ENCODE measurements at regions not wholly inside any gene's neighbourhood (a gene's known extent, or its start where the extent isn't known, plus 50 kb on each side); places are given as distances from the start of the nearest gene placed in this dataset.

DNA sequence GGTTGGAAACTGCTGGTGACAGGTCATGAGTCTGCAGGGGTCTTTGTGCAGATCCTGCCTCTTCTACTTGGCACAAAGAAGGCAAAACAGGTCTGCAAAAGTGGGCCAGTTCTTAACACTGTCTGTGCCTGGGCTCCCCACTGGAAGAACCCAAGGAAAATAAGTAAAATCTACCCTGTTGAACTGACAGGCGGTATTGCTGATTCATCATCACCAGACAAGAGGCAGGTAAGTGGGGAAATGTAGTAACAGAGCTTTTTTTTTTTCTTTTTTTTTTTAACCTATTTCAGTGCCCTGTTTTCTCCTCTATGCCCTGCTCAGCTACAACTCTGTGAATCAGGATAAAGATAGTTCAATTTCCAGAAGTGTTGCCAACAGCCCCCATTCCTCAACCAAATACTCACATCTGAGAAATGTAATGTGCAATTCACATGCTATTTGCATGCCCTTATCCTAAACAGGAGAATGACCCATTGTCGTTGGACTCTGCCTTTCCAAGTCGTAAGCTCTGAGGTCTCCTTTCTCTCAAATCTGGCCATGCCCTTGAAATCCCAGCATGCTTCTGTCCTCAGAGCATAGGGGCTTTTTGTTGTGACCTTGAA lies 237.0 kb downstream of the SOX9 start:
- POLR2A ChIA-PET: interaction anchor here (0.6 kb wide), 1 partner anchor 30 kb away, joined by 3 read pairs; no protein-coding TSS in a partner anchor
- CTCF ChIA-PET: interaction anchor here (0.9 to 2.2 kb wide), 4 partner anchors 9 to 182 kb away, joined by 3 to 8 read pairs (median 5); no protein-coding TSS in a partner anchor
- no peak overlapping the region for H3K4me3 ChIP-seq
- peaks cover 35% of the 10 kb centered on the region for H3K4me1 ChIP-seq
- ATAC-seq (no peak), FAIRE-seq (no peak), DNase-seq (ENCODE audit: low read depth in 1 of 2, low spot score in 1 of 2) (no peak)
- 0 out of 3 replicates have a peak, but pooled peaks cover 5% of the 10 kb centered on the region for H3K9me3 ChIP-seq
- peak overlapping the region in 1 of 2 experiments; percentile 34; a peak in 3 of 6 replicates for H3K27ac ChIP-seq
- WGBS (ENCODE audit: missing lambda C conversion rate): 93% methylated on average over 3 of the region's 3 CpGs
- TF ChIP-seq MAFK (IDR thresholded peaks at IDR 0.05; ENCODE audit: partially characterized antibody) (peak; percentile 54), ZFP36 (IDR thresholded peaks at IDR 0.05; ENCODE audit: borderline replicate concordance, partially characterized antibody) (no peak)
- H3K4me2 ChIP-seq: peak overlapping the region; percentile 15; the same call in 2 of the 3 replicates

DNA sequence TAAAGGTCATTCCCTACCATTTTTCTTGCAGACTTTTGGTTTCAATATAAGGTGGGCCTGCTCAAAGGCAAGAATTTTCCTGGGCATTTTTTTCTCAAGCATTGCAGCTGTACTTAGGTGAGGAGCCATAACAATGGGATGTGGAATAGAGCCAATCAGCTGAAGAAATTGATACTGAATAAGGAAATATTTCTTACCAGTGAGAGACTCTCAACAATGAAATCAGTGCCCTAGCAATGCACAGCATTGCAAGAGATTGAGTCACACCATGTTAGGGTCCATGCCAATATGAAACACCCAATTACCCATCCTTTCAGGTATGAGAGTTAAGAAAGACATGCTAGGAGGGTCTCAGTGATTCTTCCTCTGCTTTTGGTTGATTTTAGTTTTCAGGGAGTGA lies 237.6 kb downstream of the SOX9 start:
- H3K9me3 ChIP-seq: 0 out of 3 replicates have a peak, but pooled peaks cover 5% of the 10 kb centered on the region
- CTCF ChIA-PET: interaction anchor here (0.9 to 2.2 kb wide), 4 partner anchors 10 to 182 kb away, joined by 3 to 8 read pairs (median 5); no protein-coding TSS in a partner anchor
- FAIRE-seq (peak; percentile 83), ATAC-seq (peak in 1 of 2 experiments; percentile 36; a peak in 2 of 6 replicates), DNase-seq (ENCODE audit: low read depth in 1 of 2, low spot score in 1 of 2) (peak in 1 of 2 experiments; percentile 49)
- peaks cover 41% of the 10 kb centered on the region for H3K4me1 ChIP-seq
- H3K4me3 ChIP-seq: no peak overlapping the region
- no peak for TF ChIP-seq TP53 (CRISPR knock-in tag; IDR thresholded peaks at IDR 0.05)
- no peak for TF ChIP-seq FOSB (CRISPR knock-in tag; IDR thresholded peaks at IDR 0.05)
- no peak for TF ChIP-seq HEYL (CRISPR knock-in tag; IDR thresholded peaks at IDR 0.05)
- no peak for TF ChIP-seq HDAC2 (IDR thresholded peaks at IDR 0.05)
- TF ChIP-seq RARB (CRISPR knock-in tag; IDR thresholded peaks at IDR 0.05): no peak
- no peak for TF ChIP-seq HMGXB4 (CRISPR knock-in tag; IDR thresholded peaks at IDR 0.05; ENCODE audit: borderline replicate concordance)
- no peak for TF ChIP-seq BHLHE40 (IDR thresholded peaks at IDR 0.05; ENCODE audit: low read depth, low read length)
- no peak for TF ChIP-seq KDM1A (IDR thresholded peaks at IDR 0.05; ENCODE audit: low read depth)
- TF ChIP-seq ESRRA (IDR thresholded peaks at IDR 0.05; ENCODE audit: borderline replicate concordance, low read length): no peak
- POLR2A ChIA-PET: interaction anchor here (0.5 to 0.6 kb wide), 2 partner anchors 29 to 233 kb away, joined by 3 to 4 read pairs; no protein-coding TSS in a partner anchor
- H3K4me2 ChIP-seq: peak overlapping the region; percentile 15; the same call in 2 of the 3 replicates
- H3K27ac ChIP-seq: peak overlapping the region in 1 of 2 experiments; percentile 34; a peak in 2 of 6 replicates

- CTCF ChIA-PET: interaction anchor here (0.9 to 1.7 kb wide), 2 partner anchors 21 to 181 kb away, joined by 3 to 8 read pairs; no protein-coding TSS in a partner anchor
- TF ChIP-seq RAD21 (conservative IDR thresholded peaks at IDR 0.05 in 1 of 2, IDR thresholded peaks at IDR 0.05 in 1 of 2) (no peak), NR3C1 (IDR thresholded peaks at IDR 0.05) (no peak), CTCF (IDR thresholded peaks at IDR 0.05) (no peak), MAFK (IDR thresholded peaks at IDR 0.05; ENCODE audit: partially characterized antibody) (no peak)
- TF ChIP-seq, protein P1, sequence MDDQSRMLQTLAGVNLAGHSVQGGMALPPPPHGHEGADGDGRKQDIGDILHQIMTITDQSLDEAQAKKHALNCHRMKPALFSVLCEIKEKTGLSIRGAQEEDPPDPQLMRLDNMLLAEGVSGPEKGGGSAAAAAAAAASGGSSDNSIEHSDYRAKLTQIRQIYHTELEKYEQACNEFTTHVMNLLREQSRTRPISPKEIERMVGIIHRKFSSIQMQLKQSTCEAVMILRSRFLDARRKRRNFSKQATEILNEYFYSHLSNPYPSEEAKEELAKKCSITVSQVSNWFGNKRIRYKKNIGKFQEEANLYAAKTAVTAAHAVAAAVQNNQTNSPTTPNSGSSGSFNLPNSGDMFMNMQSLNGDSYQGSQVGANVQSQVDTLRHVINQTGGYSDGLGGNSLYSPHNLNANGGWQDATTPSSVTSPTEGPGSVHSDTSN (IDR thresholded peaks at IDR 0.05): no peak
- ATAC-seq: no peak
- H3K4me1 ChIP-seq: peaks cover 44% of the 10 kb centered on the region
- no peak for DNase-seq (ENCODE audit: low read depth in 1 of 2, low spot score in 1 of 2)
- 98% methylated on average over 2 of the region's 2 CpGs for WGBS (ENCODE audit: missing lambda C conversion rate)
- H3K4me3 ChIP-seq: no peak overlapping the region
- H3K9me3 ChIP-seq: 0 out of 3 replicates have a peak, but pooled peaks cover 5% of the 10 kb centered on the region
- peak overlapping the region; percentile 13 to 26; a peak in 3 of 6 replicates for H3K27ac ChIP-seq
- no peak overlapping the region for H3K4me2 ChIP-seq
- POLR2A ChIA-PET: interaction anchor here (0.5 kb wide), 1 partner anchor 234 kb away, joined by 4 read pairs; no protein-coding TSS in a partner anchor
- no peak for FAIRE-seq
Measured at GRCh38 chr17:72359274-72359673, 238.5 kb downstream of the SOX9 start.
